ENCODE measurements at regions not wholly inside any gene's neighbourhood (a gene's known extent, or its start where the extent isn't known, plus 50 kb on each side); places are given as distances from the start of the nearest gene placed in this dataset.
"Not testable (repeated sequence)": the region's sequence is repeated elsewhere in the genome, so short reads cannot be mapped to it uniquely, and the experiment has no call there.

DNA sequence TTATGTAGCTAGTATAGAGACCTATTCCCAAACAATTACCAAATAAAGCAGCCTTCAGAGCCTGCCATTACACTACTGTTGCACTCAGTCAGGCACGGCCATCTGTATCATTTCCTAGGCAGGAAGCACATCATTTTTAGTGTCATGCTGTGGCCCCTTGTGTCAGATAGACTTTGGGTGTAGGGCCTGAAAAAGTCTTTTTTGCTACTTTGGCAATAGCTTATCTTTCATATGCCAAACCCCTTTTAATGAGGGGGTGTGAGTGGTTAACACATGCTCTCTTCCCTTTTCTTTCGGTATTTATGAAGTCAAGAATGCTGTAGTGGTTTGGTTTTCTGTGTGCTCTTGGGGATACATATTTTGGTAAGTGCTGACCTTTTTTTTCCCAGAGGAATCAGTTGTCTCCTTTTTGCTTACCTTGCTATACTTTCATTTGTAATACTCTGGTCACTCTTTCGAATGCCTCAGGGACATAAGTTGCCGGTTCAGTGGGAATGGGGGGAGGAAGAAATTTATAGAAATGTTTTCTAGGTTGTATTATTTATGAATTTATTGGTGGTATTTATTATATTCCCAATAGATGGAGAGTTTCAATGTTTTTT, 209.8 kb downstream of the CSNK1G3 start:
- no peak for DNase-seq

DNA sequence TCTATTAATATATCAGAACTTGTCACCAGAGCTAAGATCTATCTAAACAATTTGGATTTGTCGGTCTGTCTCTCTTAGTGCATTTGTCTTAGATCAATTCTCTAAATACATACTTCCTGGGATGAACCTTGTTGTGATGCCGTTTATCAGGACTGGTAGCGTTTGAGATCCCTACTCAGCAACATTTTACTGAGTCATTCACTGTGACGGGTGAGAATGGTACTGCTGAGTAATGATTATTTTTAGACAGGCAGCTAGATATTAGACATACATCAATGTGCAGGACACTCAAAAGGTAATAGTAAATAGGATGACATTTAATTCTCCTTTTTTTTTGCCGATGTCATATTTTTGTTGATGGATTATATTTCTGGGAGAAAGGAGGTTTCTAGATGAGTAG, 209.0 kb downstream of the CSNK1G3 start:
- DNase-seq: no peak

DNA sequence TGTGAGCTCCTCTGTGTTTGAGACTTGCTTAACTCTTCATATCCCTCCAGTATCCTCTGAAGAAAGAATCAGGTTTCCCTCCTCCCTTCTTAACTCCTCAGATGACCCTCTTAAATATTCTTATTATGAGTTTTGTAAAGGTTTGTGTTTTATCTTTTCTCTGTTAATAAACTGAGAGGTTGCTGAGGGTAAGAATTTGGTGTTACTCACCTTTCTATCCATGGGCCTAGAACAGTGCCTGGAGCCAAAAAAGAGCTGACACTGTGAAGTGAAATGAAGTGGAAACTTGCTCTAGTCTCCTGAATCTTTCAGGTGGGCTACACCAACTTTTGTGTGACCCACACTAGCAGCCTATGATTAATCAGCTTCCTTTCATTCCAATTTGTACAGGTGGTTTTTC, 208.4 kb downstream of the CSNK1G3 start:
- DNase-seq: no peak

DNA sequence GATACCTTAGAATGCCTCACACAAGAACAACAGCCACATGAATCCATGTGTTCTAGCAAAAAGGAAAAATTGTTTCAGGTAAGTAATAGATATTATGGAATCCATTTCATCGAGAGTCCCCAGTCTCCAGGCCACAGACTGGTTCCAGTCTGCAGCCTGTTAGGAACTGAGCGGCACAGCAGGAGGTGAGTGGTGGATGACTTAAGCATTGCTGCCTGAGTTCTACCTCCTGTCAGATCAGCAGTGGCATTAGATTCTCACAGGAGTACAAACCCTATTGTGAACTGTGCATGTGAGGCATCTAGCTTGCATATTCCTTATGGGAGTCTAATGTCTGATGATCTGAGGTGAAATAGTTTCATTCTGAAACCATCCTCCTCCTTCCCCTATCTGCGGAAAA, 207.0 kb downstream of the CSNK1G3 start:
- DNase-seq: no peak

DNA sequence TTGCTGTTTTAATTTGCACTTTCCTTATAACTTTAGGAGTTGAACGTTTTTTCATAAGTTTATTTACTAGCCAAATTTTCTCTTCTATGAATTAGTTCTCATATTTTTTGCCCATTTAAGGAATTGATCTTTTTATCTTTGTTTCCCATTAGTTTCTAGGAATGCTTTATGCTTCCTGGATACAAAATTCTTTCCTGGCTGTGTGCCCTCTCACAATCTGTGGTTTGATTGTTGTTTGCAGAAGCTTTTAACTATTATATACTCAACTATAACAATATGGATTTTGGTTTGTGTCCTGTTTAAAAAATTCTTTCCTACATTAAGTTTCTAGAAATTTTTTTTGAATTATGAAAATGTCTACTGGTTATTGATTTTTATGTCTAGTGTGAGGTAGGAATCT, 206.3 kb downstream of the CSNK1G3 start:
- DNase-seq: no peak

DNA sequence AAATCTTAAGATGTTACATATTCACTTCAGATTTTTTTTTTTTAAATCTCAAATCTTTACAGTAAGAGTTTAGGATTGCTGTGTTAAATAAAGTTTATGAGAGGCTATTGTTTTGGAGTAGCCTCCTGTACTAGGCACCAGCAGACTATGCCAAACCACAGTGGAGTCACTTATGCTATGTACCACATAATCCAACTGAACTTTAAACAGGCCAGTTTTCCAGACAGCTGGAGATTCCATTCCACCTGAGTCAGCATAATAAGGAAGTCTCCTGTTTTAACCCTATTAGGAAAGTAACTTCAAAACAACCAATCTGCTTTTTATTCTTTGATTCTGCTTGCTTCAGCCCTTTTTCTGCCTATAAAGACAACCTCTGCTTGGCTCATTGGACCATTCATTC, 205.2 kb downstream of the CSNK1G3 start:
- no peak for DNase-seq

DNA sequence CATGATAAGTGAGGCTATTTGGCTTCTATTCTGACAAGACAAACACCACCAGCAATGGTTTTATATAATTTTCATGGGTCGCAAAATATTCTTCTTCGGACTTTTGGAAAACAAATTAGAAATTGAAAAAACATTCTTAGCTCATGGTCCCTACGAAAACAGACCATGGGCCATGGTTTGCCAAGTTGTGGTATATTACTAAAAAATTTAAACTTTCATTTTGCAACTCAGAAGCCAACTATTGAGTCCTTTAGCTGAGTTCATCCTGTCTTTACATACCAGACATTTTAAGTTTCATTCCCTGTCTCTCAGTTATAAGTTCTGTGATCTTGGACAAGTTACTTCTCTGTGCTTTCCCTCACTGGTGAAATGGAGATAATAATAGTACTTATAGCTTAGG, 198.1 kb downstream of the CSNK1G3 start:
- no peak for DNase-seq

DNA sequence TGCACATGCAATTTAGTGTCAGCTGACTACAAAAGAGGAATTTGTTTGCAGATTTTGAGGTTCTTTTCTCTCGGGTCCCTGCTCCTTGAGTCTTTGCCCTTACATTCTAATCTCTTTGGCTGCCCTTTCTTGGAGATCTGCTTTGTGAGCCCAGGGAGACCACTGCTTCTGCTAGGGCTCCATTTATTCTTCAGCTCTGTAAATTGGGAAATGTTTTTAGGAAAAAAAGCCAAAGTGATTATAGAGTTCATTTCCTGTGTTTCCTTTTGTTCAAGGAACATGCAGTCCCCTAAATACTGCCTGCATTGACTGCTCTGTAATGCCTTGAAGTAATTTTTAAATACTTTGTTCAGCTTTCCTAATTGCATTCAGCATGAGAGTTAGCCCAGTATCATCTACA, 197.4 kb downstream of the CSNK1G3 start:
- DNase-seq: no peak

DNA sequence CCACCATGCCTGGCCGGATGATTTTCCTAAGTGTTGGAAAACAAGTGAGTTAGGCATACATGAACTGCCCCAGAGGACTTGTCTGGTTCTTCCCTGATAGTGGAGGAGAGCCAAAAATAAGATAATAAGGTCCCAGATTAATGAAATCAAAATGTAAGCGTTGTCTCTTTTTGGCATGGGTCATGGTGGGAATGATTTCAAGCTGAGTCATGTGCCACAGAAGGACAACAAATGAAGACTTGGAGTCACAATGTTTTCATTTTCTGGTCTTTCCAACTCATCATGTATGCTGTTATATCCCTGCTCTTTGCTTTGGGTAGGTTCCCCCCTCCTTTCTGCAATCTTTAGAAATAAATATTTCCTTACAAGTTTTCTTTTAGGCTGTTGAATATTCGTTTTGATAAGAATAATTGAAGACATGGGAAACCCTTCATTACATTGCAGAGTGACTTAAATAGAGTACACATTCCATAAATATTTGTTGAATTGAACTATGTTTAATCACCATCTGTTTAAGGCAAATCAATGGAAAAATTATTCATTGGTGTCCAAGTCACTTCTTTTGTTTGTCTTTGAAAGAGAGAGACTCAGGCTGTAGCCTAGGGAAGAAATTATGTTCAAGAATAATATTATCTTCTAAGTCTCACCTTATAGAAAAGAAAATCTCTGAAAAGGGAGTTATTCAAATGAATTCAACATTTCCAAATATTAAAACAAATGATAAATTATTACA, 196.3 kb downstream of the CSNK1G3 start:
- no peak for DNase-seq

DNA sequence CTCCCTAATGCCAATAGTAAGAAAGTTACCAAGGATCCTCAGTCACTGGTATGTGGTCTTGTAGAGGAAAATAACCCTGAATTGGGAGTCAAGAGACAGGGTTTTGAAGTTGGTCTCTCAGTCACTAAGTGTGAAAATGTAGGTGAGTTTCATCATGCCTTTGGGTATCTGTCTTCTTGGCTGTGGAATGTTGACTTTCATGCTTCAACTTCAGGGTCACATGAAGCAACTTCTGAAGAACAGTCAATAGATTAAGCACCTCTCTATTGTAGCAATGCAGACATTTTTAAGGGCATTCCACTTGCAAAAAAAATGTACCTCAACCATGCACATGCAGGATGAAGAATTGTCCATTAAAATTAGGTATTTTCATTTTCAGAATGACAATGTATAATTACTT, 194.6 kb downstream of the CSNK1G3 start:
- DNase-seq: no peak

DNA sequence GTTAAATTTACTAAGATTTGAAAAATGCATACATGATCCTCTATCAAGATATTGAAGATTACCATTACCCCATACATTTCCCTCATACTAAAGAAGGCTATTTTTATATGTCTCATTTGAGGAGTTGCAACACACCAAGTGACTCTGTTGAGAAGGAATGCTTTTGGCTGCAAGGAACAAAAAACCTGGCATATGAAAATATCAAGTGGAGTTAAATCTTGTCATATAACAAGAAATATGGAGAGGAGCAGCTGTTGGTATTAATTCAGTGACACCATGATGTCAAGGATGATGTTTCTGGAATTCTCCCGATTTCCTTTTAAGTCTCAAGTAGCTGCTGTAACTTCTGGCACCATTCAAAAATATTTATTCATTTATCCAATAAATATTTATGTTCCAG, 193.8 kb downstream of the CSNK1G3 start:
- DNase-seq: no peak

DNA sequence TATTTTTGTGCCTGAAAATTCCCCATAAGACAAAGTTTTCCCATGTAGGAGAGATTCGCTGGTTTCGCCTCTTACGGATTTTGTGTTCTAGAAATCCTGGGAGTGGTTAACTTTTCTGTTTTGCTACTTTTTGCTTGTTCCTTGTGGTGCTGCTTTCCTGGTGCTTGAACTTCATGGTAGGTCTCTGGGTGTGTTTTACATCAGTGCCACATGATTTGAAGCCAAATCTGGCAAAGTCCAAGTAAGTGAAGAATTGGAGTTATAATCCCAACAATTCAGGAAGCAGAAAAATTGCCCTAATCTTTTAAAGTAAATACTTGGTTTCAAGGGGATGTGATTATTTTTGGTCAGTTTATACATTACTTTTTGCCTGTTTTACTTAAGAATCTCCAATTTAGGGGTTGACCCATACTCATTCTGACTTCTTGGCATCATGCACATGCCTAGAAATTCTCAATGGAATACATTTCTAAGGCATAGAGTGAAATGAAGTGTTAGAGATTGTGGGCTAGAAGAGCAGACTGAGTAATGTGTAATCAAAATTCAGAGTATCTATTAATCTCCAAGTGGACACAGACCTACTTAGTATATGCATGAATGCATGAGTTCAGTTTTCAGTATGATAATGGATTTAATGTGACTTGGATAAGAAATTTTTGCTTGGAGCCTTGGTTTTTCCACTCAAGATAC, 189.7 kb downstream of the CSNK1G3 start:
- no peak for DNase-seq

DNA sequence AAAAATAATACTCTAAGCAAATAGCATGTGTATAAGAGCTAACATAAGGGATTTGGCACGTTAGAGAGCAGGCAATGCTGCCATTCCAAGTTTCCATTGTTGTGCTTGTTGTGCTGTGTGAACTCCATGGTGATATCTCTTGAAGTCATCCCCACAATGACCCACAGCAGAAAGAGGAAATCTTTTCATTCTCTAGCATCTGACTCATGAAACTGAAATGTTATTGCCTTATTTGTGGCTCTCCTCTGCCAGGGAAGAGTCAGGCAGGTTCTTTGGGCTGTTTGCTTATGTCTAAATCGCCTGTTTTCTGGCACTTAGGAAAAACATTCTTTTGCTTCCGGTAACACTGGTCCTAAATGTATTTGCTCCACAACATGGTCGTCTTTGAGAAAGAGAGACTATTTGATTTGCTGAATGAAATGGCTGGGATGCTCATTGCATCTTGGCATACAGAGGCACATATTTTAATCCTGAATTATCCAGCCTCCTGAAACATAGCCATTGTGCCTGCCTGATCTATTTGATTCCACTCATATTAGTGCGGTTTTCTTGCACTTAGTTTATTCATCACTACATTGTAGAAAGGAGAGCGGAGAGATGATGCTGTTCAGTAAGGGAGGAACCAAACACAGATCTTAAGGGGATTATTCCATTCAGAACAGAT, 188.8 kb downstream of the CSNK1G3 start:
- no peak for DNase-seq

DNA sequence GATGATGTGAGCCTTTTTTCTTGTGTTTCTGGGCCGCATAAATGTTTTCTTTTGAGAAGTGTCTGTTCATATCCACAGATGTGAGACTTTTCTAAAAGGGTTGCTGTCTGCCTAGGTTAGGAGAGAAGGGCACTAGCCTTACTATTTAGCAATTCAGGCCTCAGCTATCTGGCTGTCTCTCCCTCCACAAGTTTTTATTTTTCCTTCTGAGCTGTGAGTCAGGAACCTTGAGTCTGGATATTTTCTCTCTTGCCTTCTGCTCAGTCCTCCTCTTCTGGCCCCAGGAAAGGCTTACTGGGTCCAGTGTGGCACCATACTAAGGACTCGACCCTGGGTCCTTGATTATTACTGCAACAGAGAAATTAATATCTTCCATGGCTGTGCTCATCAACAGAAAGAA, 187.6 kb downstream of the CSNK1G3 start:
- DNase-seq: no peak

DNA sequence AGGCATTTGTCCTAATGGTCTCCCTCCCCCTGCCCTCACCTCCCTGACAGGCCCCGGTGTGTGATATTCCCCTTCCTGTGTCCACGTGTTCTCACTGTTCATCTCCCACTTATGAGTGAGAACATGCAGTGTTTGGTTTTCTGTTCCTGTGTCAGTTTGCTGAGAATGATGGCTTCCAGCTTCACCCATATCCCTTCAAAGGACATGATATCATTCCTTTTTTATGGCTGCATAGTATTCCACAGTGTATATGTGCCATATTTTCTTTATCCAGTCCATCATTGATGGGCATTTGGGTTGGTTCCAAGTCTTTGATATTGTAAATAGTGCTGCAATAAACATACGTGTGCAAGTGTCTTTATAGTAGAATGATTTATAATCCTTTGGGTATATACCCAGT, 187.0 kb downstream of the CSNK1G3 start:
- not testable (repeated sequence) for DNase-seq

DNA sequence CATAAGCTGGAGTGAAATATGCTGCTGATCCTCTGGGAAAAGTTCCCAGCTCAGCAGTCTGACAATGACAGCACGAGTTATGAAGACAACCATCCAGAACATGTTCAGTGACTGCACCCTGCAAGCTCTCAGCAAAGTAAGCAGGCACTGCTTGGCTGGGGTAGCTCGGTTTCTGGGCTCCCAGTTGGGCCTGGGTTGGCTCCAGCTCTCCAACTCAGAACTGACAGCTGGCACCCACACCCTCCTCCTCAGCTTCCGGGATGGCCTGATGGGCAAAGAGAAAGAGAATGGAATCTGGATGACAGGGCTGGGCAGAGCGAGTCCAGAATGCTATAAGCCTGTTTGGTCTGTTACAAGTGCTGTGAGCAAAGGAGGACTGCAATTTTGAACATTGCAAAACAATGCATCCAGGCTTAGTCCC, 185.0 kb downstream of the CSNK1G3 start:
- DNase-seq: peak; percentile 82

DNA sequence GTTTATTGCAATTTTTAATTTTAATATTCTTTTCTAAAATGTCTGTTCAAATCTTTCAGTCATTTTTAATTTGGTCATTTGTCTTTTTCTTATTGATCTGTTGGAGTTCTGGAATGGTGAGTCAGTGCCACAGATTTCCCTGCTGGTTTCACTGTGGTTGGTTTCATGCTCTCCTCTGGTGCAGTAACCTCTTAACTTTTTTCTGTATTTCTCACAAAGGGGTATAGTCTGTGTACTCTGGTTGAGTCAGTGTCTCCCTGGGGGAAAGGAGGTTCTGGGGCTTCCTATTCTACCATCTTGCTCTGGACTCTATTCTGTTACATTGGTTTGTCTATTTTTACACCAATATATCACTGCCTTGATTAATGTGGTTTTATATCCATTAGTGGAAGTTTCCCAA, 178.8 kb downstream of the CSNK1G3 start:
- DNase-seq: no peak

DNA sequence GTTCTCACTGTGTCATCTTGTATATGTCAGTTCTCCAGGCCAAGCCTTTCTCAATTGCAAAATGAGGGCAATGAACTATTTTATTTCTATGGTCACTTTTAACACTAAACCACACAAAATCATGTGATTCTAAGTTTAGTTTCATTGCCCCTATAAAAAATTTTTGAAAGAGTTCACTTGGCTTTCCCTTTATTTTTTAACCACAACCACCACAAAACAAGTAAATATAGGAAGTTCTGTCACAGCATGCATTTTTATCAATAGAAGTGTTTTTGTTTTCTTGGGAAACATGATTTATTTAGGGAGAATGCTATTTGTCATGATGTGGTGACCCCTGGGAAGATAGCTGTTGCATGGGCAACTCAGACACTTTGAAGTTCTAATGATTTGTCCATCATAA, 169.1 kb downstream of the CSNK1G3 start:
- DNase-seq: no peak

DNA sequence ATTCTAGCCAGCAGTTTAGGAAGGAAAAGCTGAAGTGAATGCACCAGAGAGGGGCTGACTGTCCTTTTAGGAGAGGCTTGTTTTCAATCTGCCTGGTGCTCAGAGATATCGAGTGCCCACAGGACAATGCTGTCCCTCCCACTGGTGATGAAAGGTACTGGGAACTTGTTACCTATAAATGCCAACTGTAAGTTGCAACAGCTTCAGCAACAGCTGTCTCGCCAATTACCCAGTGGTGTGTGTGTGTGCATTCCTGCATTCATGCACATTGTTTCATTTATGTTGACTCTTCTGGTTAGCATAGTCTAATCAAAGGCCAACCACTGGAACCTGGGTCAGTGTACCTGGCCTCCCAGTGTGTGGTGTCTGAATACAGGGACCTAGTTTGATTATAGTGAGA, 161.1 kb downstream of the CSNK1G3 start:
- DNase-seq: no peak

DNA sequence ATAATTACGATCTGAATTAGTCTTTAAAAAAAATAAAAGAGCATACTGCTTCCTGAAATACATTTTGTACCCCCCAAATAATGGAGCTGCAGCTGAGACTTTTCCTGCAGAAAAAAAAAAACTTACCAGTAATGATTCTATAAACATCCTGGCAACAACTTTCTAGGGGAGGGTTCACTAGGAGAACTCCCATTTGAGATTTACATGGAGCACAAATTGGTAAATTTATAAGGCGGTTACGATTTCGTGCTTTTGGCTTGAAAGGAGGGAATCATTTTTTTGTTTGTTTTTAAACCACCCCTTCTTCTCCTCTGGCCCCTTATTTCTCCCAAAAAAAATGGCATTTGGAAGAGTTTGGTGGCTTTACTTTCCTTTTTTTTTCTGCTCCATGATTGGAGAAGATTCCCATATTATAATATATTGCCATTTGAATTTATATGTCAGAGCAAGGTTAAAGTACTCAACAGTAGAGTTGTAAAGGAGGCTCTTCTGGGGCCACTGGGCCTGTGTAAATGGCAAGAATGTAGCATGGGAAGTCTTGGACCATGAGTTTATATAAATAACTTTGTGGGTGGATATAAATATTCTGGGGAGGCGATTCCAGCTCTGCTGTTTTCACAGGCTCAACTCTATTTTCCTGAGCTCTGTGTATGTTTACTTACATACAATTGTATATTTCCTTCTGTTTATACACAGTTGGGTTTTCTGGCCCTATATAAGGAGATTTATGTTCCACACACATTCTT, 159.9 kb downstream of the CSNK1G3 start:
- DNase-seq: no peak

DNA sequence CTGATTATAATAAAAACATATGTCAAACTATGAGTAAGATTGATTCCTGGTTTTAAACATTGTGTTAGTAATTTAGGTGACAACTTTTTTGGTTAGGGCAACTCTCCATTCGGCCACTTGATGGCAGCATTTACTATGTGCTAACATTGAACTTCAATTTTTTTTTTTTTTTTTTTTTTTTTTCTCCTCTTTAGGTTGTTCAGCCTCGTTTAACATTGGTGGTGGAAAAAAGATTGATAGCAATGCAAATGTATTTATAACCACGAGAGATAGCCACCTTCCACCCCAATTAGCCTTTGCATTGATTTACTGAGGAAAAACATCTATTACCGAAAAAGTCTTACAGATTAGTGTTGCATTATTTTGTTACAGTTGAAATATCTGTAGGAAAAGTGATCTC, 159.1 kb downstream of the CSNK1G3 start:
- peak; percentile 62 for DNase-seq
